NOMO-1 (cell line): ENCODE measurements at regions not wholly inside any gene's neighbourhood (a gene's known extent, or its start where the extent isn't known, plus 50 kb on each side); places are given as distances from the start of the nearest gene placed in this dataset.

ENCODE experiments used
- DNase-seq, 2 experiments: peaks; one replicate each; lab custom pipeline; 2025; ENCODE audit not compliant: unreplicated experiment in 2 of 2; lab: John Stamatoyannopoulos, UW

GRCh38 chr4:184575306-184575705 lies 73.9 kb downstream of the CASP3 start:
- DNase-seq = no peak

GRCh38 chr4:184574861-184575260 lies 74.4 kb downstream of the CASP3 start:
- DNase-seq = no peak

GRCh38 chr4:184573701-184574100 lies 75.5 kb downstream of the CASP3 start:
- DNase-seq = no peak

- DNase-seq = peak; percentile 11 to 23
These were observed 80.5 kb downstream of the CASP3 start for GRCh38 chr4:184568770-184569169.

- no peak for DNase-seq
These were observed 85.6 kb downstream of the CASP3 start for GRCh38 chr4:184563621-184564020.

- DNase-seq = no peak
These were observed 84.6 kb upstream of the IRF2 start for GRCh38 chr4:184558996-184559395.

DNA sequence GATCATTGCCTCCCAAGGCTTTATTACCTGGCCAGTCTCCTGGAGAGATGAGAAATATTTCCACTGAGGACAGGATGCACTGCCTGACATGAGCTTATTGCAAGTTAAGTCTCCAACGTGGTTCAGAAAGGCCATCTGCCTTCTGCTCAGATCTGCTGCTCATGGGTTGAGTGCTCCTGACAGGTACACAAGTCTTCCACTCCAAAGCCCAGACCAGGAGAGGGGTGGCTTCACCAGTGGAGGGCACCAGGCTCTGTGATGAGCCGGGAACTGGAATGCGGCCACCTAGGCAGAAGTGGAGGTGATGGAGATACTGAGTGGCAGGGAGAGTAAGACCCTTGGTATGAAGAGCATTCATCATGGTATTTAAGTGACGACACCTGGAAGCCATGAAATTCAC lies 79.5 kb upstream of the IRF2 start:
- DNase-seq = no peak

DNA sequence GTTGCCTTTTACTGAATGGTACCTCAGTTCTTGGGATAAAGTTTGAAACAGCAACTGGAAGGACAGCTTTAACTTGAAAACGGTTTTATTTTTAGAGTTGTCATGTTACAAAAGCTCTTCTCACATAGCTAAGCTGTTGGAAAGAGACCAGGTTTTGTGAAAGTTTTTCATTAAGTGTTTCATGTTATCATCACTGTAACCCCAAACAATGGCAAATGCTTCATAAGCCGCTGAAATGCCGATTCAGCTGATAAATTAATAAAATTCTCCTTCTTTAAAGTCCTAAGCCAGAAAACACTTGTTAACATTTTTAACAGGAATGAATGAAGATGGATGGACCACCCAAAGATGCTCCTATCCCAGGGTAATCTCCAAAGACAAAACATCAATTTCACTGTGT lies 76.1 kb upstream of the IRF2 start:
- no peak for DNase-seq

DNA sequence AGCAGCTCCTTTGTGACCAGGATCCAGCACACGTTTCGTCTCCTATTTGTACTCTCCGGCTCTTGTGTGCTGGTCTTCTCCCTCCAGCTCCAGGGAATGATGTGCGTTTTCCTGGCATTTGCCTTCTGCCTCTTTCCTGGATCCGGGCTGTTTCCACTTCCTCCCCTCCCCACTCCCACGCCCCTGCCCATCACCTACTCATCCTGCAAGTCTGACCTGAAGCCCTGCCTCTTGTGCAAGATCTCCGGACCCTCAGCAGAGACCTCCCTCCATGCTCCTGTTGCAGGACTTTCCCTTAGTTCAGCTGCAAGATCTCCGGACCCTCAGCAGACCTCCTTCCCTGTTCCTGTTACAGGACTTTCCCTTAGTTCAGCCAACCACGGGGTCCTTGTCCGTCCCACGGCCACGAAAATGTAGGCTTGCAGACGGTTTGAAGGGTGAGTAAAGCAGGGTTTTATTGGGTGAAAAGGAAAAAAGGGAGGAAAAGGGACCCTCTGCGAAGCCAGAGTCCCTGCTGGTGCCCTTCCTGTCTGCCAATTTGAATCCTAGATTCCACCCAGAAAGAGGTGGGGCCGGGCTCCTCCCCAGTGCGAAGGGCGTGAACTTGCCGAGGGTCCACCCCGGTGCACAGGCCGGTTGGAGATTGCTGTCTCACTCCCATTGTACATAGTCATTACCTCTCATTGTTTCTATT lies 74.4 kb upstream of the IRF2 start:
- no peak for DNase-seq

DNA sequence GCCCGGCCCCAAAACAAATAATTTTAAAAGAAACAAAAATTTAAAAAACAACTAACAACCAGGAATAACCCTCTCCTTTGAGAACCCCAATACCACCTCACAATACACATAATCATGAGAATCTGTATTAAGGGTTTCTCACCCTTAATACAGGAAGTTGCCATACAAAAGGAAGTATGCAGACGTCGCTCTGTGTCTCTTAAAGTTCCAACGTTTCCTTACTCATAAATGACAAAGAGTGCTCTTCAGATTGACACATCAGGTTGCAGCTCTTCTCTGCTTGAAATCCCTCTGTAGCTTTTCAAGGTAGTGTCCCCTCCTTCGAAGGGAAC lies 73.9 kb upstream of the IRF2 start:
- DNase-seq = no peak

DNA sequence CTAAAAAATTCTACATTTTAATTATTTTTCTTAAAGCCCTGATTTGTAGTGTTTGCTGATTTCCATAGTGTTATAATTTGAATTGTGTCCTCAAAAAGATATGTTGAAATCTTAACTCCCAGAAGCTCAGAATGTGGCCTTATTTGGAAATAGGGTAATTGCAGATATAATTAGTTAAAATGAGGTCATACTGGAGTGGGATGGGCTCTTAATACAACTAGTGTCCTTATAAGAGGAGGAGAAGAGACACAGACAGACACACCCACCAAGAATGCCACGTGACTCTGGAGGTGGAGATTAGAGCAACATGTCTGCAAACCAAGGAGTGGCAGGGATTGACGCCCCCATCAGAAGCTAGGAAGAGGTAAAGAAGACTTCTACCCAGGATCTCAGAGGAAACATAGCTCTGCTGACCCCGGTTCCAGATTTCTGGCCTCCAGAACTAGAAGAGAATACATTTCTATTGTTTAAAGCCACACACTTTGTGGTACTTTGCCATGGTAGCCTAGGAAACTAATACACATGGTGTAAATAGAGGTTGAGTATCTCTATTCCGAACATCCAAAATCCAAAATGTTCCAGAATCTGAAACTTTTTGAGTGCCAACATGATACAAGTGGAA lies 70.5 kb upstream of the IRF2 start:
- peak in 1 of 2 experiments; percentile 38 for DNase-seq

DNA sequence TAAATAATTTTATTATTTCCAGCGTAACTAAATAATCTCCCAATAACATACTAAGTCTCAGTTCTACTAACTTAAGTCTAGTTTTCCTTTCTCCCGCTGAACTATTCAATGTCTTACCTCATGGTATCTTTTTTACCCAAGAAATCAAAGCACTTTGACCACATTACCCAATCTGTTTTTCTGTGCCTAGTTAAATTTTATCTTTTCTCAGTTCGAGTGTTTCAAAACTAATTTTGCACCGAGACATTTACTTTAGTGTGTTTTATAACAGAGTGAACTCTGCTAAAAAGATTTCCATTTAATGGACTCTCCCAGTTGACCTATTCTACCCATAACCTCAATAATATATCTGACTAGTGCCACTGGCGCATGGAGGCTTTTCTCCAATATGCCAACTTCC lies 67.6 kb upstream of the IRF2 start:
- no peak for DNase-seq

DNA sequence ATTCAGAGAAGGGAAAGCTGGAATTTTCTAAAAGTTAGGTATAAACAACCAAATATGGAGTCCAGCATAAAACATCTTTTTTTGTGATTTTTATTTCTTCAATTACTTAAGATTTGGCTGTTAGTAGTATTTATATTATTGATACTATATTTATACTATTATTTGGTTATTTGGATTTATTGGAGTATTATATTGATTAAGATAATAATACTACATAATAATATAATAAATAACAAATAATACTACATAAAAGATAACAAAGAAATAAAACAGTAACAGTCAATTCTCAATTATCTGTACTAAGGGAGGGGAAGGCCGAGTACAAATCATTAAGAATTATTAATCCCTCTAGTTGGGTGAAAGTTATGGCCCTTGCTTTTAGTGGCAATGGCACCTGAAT lies 66.0 kb upstream of the IRF2 start:
- DNase-seq = no peak

- DNase-seq = peak; percentile 78 to 94
These were observed 63.8 kb upstream of the IRF2 start for GRCh38 chr4:184538023-184538599.

DNA sequence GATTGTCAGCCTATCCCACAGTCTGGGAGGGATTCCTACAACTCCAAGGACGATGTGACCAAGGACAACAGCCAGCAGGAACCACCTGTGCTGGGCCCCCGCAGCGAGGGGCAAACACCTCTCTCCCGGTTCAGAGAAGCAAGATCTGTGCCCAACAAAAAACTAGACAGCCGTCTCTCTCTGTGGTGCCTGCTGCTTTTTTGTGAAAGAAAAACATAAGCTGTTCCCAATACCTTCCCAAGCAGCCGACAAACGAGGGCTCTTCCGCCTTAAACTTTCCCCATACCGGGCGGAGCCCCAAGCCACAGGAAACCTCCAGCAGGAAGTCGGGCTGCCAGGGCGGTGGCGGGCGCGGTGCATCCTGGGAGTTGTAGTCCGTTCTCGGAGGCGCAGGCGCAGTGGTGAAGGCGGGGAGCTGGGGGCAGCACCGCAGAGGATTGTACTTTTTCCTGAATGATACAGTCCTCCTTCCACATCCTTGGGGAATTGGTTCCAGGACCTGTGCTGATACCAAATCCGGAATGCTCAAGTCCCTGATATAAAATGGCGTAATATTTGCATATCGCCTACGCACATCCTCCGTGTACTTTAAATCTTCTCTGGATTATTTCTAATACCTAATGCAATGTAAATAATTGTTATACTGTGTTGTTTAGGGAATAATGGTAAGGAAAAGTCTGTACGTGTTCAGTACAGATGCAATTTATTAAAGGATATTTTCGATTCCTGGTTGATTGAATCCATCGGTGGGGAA lies 63.1 kb upstream of the IRF2 start:
- peak; percentile 90 to 92 for DNase-seq

DNA sequence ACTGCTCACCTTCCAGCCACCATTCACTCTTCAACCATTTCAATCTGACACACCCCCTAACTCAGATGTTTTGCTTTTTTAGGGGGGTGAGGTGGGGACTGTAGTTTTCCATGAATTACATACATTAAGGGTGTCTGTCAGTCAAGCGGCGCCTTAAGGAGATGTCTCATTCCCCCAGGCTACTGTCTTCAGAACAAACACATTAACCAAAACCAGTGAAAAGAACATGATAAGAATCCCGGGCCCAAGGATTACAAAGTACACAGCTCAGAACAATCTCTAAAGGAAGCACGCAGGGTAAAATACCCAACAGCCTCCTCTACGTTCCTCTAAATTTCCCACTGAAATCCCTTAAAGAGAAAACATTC lies 62.5 kb upstream of the IRF2 start:
- peak in 1 of 2 experiments; percentile 22 for DNase-seq

- no peak for DNase-seq
These were observed 61.9 kb upstream of the IRF2 start for GRCh38 chr4:184536065-184536880.

DNA sequence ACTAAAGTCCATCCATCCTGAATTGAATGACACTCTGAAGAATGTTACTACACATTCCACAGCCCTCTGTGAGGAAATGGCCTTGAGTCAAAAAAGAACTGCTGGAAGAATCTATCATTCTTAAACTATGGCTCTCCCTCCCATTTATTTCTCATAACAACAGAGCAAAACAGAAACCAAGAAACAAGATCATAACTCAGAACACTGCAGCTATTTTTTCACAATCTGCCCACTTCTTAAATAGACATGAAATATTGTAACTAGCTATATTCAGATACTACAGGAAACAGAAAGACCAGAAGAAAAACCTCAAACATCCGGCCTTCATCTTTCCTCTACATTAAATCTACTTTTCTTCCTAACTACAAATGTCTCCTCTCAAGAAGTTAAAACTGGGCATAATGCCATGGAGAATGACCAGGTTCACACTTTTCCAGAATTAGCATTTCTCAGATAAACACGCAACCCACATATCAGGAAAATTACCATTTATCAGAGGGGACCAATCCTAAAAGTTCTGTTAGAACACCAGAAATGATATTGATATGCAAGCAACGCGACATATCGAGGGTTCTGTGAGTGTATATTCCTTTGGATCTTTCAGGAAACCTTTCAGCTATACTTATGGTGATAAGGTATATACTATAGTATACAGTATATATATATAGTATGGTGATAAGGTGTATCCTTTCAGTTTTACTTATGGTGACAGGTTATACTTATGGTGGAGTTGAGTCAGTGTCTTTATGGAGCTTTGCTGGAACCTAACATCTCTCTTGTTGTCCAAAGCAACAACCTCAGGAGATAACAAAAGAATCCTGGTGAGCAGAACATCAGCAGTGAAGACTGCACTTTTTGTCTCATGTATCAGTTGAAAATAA lies 60.4 kb upstream of the IRF2 start:
- peak in 1 of 2 experiments; percentile 81 for DNase-seq

DNA sequence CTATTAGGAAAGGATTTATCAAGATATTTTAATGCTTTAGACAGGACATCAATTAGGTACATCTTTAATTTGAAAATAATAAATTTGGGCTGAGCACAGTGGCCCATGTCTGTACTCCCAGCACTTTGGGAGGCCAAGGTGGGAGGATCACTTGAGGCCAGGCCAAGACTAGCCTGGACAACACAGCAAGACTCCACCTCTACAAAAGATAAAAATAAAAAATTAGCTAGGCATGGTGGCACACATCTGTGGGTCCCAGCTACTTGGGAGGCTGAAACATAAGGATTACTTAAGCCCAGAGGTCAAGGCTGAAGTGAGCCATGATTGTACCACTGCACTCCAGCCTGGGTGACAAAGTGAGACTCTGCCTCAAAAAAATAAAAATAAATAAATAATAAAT lies 59.6 kb upstream of the IRF2 start:
- no peak for DNase-seq

DNA sequence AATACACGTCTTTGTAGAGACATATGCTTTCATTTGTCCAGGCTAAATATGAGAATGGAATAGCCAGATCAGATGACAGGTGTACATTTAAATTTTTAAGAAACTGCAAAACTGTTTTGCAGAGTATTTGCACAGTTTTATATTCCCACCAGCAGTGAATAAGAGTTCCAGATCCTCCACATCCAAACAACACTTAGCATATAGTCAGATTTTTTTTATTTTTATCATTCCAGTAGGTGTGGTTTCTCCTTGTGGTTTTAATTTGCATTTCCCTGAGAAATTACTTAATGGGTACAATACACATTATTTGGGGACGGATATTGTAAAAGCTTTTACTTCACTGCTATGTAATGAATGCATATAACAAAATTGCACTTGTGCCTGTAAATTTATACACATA lies 56.7 kb upstream of the IRF2 start:
- DNase-seq = no peak
